GM10266 (cell line): ENCODE measurements at regions not wholly inside any gene's neighbourhood (a gene's known extent, or its start where the extent isn't known, plus 50 kb on each side); places are given as distances from the start of the nearest gene placed in this dataset.

Experiments
- DNase-seq: peaks from one replicate; pipeline ENCODE4 v3.0.0; 2012; ENCODE audit errors: extremely low spot score
- CTCF ChIP-seq: IDR thresholded peaks from 2 replicates; pipeline ENCODE4 v1.5.1; 2012; ENCODE audit warnings: mild to moderate bottlenecking, low read depth; ENCODE audit not compliant: control insufficient read depth, insufficient read depth; ENCODE audit errors: missing control alignments

GRCh38 chr3:146679191-146679590 lies 74.0 kb upstream of the PLSCR5 start:
- no peak for TF ChIP-seq CTCF
- no peak for DNase-seq

- no peak for TF ChIP-seq CTCF
- no peak for DNase-seq
Measured at GRCh38 chr3:146672941-146673340, 67.8 kb upstream of the PLSCR5 start.

GRCh38 chr3:146664403-146664802 lies 59.3 kb upstream of the PLSCR5 start:
- DNase-seq: no peak
- no peak for TF ChIP-seq CTCF

GRCh38 chr3:146658841-146659240 lies 53.7 kb upstream of the PLSCR5 start:
- DNase-seq: no peak
- TF ChIP-seq CTCF: no peak

- DNase-seq: no peak
- TF ChIP-seq CTCF: no peak
Measured at GRCh38 chr3:146655333-146655996, 50.3 kb upstream of the PLSCR5 start.
